ENCODE measurements at regions not wholly inside any gene's neighbourhood (a gene's known extent, or its start where the extent isn't known, plus 50 kb on each side); places are given as distances from the start of the nearest gene placed in this dataset.
"Not testable (repeated sequence)": the region's sequence is repeated elsewhere in the genome, so short reads cannot be mapped to it uniquely, and the experiment has no call there.

DNA sequence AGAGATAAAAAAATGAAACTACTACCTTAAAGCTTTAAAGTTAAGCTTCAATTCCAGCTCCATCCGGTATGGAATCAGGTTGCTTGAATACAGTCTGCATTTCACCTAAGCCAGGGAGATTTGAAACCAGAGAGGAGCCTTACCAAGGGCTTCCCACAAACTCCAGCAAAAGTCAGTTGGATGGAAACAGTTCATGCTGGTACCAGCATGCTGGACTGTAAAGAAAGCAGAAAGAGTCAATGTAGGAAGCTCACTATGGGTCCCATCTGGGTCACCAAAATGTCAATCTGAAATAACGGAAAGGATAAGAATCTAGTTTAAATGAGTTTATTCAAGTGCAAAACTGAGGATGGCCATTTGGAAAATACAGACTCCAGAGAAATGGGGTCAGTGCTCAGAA is 65.3 kb downstream of the CDO1 start:
- DNase-seq: no peak

DNA sequence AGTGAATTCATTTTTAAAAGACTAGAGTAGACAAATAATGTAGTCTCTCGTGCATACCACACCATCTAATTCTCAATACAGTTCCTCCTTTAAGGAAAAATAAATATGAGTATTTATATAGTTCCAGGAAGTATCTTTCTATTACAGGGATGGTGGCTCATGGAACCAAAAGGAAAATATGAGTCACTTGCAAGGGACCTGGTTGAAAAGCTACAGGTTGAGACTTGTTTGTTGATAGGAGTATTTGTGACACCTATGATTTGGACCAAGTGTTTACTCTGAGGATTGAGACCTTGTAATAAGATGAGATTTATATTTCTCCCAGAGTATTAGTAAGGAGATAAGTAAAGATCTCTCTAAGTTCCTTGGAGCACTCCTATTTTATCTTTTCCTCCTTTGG is 67.4 kb downstream of the CDO1 start:
- DNase-seq: no peak

DNA sequence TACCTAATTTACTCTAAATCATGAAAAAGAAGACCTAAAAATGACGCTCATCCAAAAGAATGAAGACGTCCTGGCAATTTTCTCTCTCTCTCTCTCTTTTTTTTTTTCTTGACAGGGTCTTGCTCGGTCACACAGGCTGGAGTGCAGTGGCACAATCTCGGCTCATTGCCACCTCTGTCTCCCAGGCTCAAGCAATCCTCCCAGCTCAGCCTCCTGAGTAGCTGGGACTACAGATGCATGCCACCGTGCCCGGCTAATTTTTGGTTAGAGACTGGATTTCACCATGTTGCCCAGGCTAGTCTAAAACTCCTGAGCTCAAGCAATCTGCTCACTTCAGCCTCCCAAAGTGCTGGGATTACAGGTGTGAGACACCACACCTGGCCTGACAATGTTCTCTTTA is 77.2 kb downstream of the CDO1 start:
- DNase-seq: not testable (repeated sequence)

DNA sequence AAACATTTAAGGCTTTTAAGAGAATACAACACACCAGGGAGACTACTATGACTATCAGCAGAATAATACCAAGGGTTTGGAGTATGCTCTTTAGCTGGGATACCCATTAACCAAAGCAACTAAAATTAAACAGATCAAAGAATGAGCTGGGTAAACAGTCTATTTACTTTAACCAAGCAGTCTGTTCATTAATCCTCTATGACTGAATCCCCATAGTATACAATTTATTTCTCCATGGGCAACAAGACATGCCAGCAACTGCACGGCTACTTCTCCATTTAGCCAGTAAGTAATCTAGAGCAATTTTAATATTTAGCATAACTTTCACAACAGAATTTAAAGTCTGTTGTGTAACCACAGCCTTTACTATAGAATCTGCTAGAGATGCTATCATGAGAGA is 77.6 kb downstream of the CDO1 start:
- DNase-seq: peak; percentile 19

DNA sequence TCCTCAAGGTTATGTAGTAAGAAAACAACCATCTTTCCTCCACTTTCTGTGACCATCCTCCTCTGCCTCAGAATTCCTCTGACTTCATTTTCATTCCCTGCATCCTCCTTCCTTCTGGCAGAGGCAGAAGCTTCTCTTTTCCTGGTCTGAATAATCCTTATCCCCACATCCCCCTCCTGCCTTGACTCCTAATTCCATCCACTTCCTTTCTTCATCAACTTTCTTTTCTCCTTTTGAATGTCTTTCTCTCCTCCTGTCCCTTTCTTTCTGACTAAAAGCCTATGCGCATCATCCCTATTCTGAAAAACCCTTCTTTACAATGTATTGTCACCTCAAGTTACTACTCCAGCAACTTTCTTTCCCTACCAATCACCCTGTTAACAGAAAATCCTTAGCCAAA is 79.0 kb downstream of the CDO1 start:
- no peak for DNase-seq

GRCh38 chr5:115736690-115737005 is 79.8 kb downstream of the CDO1 start:
- DNase-seq: no peak

GRCh38 chr5:115736004-115736689 is 80.3 kb downstream of the CDO1 start:
- no peak for DNase-seq

GRCh38 chr5:115735108-115735998 is 81.1 kb downstream of the CDO1 start:
- DNase-seq: no peak

GRCh38 chr5:115733607-115734006 is 82.9 kb downstream of the CDO1 start:
- no peak for DNase-seq

DNA sequence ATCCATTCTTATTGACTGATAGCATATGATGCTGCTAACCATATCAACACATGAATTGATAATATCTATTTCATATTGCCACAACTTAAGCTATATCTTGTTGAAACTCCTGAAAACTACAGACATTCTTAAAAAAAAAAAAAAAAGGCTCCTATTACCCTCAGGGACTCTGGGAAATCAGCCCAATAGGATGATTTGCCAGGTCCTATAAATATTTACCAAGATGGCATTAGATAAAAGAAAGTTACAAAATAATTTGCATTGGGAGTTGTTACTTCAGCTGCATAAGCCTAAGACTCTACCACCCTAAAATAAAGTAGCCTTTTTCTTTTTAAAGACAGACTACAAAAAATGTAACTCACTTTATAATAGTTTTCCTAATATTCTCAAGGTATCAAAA is 84.4 kb downstream of the CDO1 start:
- no peak for DNase-seq

DNA sequence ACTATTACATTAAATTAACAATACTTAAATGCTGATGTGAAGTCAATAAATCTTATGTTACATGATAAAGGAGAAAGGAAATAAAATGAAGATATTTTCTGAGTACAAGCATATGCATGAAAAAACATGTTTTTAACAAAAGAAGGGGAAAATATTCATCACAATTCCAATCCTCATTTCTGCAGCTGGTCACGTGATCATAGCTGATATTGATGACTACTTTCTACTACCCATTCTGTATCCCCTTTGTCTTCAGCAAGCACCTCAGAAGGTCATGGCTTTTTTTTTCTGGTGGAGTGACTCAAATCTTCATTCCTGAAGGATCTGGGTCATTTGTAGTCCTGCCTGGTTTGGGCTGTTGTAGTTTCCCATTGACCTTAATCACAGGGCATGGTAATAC is 90.9 kb downstream of the CDO1 start:
- no peak for DNase-seq

DNA sequence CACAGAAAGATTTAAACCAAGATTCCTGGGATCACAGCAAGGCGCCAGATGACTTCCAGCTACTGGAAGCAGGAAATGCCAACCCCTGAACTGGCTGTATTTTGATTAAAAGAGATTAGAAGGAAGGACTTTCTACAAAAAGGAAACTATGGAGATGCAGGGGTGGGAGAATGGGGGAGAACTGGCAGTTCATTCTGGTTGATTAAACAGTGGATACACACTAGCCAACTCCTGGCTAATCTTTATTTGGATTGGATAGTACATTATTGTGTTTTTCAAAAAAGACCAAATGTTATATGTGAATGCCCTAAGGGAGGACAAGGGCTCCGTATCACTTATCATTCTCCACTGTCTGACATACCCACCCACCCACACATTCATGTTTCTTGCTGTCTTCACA is 93.2 kb downstream of the CDO1 start:
- DNase-seq: no peak

DNA sequence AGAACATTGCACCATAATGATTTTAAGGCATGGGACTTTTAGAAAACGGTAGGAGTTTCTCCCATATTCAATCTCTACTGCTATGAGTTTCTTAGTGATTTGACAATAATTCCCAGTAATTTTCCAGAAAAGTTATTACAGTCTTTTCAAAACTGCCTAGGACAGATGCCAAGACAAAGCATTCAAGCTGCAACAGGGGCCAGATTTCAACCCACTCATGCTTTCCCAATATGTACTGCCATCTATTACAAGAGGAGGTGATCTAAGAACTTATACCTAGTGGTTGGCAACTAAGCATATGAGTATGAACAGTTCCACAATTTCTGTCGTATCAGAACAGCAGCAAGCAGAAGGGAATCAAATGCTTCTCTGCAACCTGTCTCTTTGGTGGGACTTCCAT is 95.1 kb upstream of the TMED7 start:
- no peak for DNase-seq

DNA sequence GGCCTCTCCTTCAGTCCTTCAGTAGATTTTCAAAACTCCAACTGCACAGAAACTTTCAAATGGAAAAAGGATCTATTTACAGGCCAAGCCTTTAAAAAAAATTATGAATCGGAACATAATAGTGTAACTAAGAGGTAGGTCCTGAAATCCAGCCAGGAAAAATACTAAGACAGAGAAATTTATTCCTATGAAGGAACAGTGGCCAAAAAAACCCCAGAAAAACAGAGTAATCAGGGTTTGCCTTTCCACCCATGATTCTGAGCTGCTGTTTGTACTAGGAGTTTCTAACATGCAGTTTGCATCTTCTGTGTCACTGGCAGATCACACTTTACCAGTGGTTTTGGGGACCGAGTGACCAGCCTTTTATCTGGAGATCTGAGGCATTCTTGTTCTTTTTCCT is 93.1 kb upstream of the TMED7 start:
- DNase-seq: no peak

GRCh38 chr5:115713408-115713807 is 87.6 kb upstream of the TMED7 start:
- DNase-seq: no peak

DNA sequence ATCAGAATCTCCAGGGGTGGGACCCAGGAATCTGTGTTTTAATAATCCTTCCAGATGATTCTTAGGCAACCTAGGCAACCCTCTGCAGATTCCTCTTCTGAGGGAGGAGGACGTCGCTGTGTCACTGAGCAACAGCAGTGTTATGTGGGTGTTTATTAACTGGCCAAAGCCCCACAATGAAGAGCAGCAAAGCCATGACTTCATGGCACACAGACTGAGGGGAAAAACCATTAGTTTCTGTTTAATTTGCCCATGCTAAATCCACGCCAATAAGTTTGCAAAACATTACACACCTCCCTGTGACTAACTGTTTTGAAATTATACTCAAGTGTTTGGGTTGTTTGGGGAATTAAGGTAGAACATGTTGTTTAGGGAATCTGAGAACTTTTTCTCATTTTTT is 83.7 kb upstream of the TMED7 start:
- no peak for DNase-seq

- DNase-seq: no peak
These were observed 83.1 kb upstream of the TMED7 start for GRCh38 chr5:115708819-115709477.

GRCh38 chr5:115703514-115703913 is 77.7 kb upstream of the TMED7 start:
- no peak for DNase-seq

- DNase-seq: no peak
These were observed 76.2 kb upstream of the TMED7 start for GRCh38 chr5:115702025-115702424.

- DNase-seq: no peak
These were observed 74.1 kb upstream of the TMED7 start for GRCh38 chr5:115699967-115700366.

GRCh38 chr5:115696141-115696650 is 70.4 kb upstream of the TMED7 start:
- DNase-seq: no peak

- DNase-seq: no peak
These were observed 69.6 kb upstream of the TMED7 start for GRCh38 chr5:115695310-115695880.

DNA sequence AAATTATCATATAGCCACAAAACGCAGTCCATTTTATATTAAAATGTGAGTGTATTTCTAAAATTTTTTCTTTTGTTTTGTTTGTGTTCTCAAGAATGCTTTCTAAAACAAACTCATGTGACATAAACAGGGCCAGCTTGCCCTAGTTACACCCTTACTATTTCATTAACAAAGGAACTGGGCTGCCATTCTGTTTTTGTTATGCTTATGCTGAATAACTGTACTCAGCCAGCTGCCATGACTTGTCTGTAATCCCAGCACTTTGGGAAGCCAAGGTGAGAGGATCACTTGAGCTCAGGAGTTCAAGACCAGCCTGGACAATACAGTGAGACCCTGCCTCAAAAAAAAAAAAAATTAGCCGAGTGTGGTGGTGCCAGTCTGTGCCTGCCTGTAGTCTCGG is 66.0 kb upstream of the TMED7 start:
- not testable (repeated sequence) for DNase-seq

- no peak for DNase-seq
These were observed 60.9 kb upstream of the TMED7 start for GRCh38 chr5:115686738-115687074.

Data from NCI-H774 (cell line).